H1 (cell line): ENCODE measurements at regions not wholly inside any gene's neighbourhood (a gene's known extent, or its start where the extent isn't known, plus 50 kb on each side); places are given as distances from the start of the nearest gene placed in this dataset.

Experiments used
- CTCF ChIA-PET: fragments of 300-600 bp; sonication (Branson Sonifier 250); formaldehyde crosslinking; loops from one replicate; lab custom pipeline; 2021; ENCODE audit not compliant: partially characterized antibody; lab: Charles Lee
- POLR2A ChIA-PET: fragments of 300-600 bp; sonication (Branson Sonifier 250); formaldehyde crosslinking; loops from one replicate; lab custom pipeline; 2021; ENCODE audit warnings: inconsistent platforms; ENCODE audit not compliant: partially characterized antibody; lab: Charles Lee
- DNase-seq, 2 experiments: peaks; one replicate each; pipeline versions ENCODE4 v3.0.0 to v3.0.0-alpha.2; 2010 to 2022; ENCODE audit warnings: low spot score in 2 of 2, low read depth in 1 of 2, mixed read lengths in 1 of 2
- FAIRE-seq: peaks from 2 replicates; lab custom pipeline; 2011; peaks lifted over from hg19 to GRCh38; lab: Jason Lieb, UNC
- H2AFZ ChIP-seq: 2 replicates; pipeline ENCODE4 v1.8.1; 2012; ENCODE audit warnings: low read length, inconsistent platforms
- H2AK5ac ChIP-seq: 2 replicates; pipeline ENCODE4 v1.6.1; 2013; ENCODE audit warnings: low read depth, low read length
- H2BK120ac ChIP-seq: replicated peaks from 2 replicates; pipeline ENCODE3; 2013; ENCODE audit warnings: low read depth, low read length, inconsistent platforms
- H2BK12ac ChIP-seq: 2 replicates; pipeline ENCODE4 v1.6.1; 2013; ENCODE audit warnings: low read depth, low read length
- H2BK15ac ChIP-seq: 2 replicates; pipeline ENCODE4 v1.6.1; 2013; ENCODE audit warnings: low read length
- H2BK20ac ChIP-seq: 2 replicates; pipeline ENCODE4 v1.6.1; 2013; ENCODE audit warnings: low read length
- H2BK5ac ChIP-seq: 2 replicates; pipeline ENCODE4 v1.6.1; 2013; ENCODE audit warnings: low read depth, low read length
- H3K14ac ChIP-seq: 2 replicates; pipeline ENCODE4 v1.6.1; 2013; ENCODE audit warnings: inconsistent platforms; ENCODE audit not compliant: insufficient read length
- H3K18ac ChIP-seq: 2 replicates; pipeline ENCODE4 v1.6.1; 2013; ENCODE audit warnings: low read length; ENCODE audit errors: extremely low read depth
- H3K23ac ChIP-seq: 2 replicates; pipeline ENCODE4 v1.6.1; 2013; ENCODE audit warnings: inconsistent platforms; ENCODE audit not compliant: insufficient read length
- H3K23me2 ChIP-seq: 2 replicates; pipeline ENCODE4 v1.6.1; 2013; ENCODE audit warnings: low read depth, low read length
- H3K27ac ChIP-seq: 2 replicates; pipeline ENCODE4 v1.6.1; 2011; ENCODE audit warnings: low read depth, low read length, inconsistent platforms
- H3K27me3 ChIP-seq, 4 experiments: replicated peaks in 1 of 4; 1 replicate in 1 of 4; 2 replicates in 3 of 4; pipeline versions ENCODE4 v1.6.1 to v1.8.1; 2011 to 2013; ENCODE audit warnings: low read length in 3 of 4, mild to moderate bottlenecking in 3 of 4, inconsistent platforms in 2 of 4, mixed read lengths in 2 of 4, moderate library complexity in 1 of 4; ENCODE audit not compliant: control insufficient read depth in 3 of 4, insufficient read depth in 3 of 4; ENCODE audit errors: extremely low read depth in 1 of 4
- H3K36me3 ChIP-seq, 4 experiments: 2 replicates each; pipeline versions ENCODE4 v1.6.1 to v1.8.1; 2011 to 2013; ENCODE audit warnings: mild to moderate bottlenecking in 4 of 4, low read length in 3 of 4, moderate library complexity in 2 of 4, control low read depth in 1 of 4, inconsistent platforms in 1 of 4; ENCODE audit not compliant: insufficient read depth in 4 of 4, control insufficient read depth in 2 of 4
- H3K4ac ChIP-seq: replicated peaks from 2 replicates; pipeline ENCODE3; 2013; ENCODE audit warnings: low read length, low read depth, mixed read lengths, inconsistent platforms; ENCODE audit not compliant: insufficient read length
- H3K4me1 ChIP-seq, 4 experiments: replicated peaks in 1 of 4; 1 replicate in 1 of 4; 2 replicates in 3 of 4; pipeline versions ENCODE4 v1.6.1 to v1.8.1; 2011 to 2013; ENCODE audit warnings: low read length in 3 of 4, inconsistent platforms in 2 of 4, mixed read lengths in 1 of 4; ENCODE audit not compliant: insufficient read depth in 4 of 4, control insufficient read depth in 3 of 4
- H3K4me2 ChIP-seq, 2 experiments: 2 replicates each; pipeline versions ENCODE4 v1.6.1 to v1.8.1; 2011 to 2013; ENCODE audit warnings: low read depth in 2 of 2, low read length in 2 of 2, control low read depth in 1 of 2, inconsistent platforms in 1 of 2, mild to moderate bottlenecking in 1 of 2; ENCODE audit not compliant: insufficient read depth in 1 of 2
- H3K4me3 ChIP-seq, 4 experiments: fragments of 200-600, 300-600 bp in 1 of 4; sonication (generic), shearing (Covaris generic), sonication (Bioruptor Twin) in 1 of 4; 2 replicates each; pipeline versions ENCODE4 v1.5.1 to v1.8.1; 2011 to 2016; ENCODE audit warnings: low read length in 4 of 4, low read depth in 3 of 4, control low read depth in 2 of 4, inconsistent platforms in 2 of 4, mild to moderate bottlenecking in 2 of 4, mixed read lengths in 1 of 4, moderate library complexity in 1 of 4; ENCODE audit not compliant: insufficient read depth in 2 of 4; ENCODE audit errors: extremely low read depth in 1 of 4
- H3K56ac ChIP-seq: replicated peaks from 2 replicates; pipeline ENCODE3; 2013; ENCODE audit warnings: low read depth, mild to moderate bottlenecking, mixed read lengths, low read length, inconsistent platforms; ENCODE audit not compliant: insufficient read length
- H3K79me1 ChIP-seq: 2 replicates; pipeline ENCODE4 v1.6.1; 2013; ENCODE audit warnings: low read depth, low read length, control low read depth
- H3K79me2 ChIP-seq, 2 experiments: 2 replicates each; pipeline versions ENCODE4 v1.6.1 to v1.8.1; 2012 to 2013; ENCODE audit warnings: low read length in 2 of 2, mild to moderate bottlenecking in 2 of 2, inconsistent platforms in 1 of 2; ENCODE audit not compliant: insufficient read depth in 2 of 2, control insufficient read depth in 1 of 2
- H3K9ac ChIP-seq, 4 experiments: replicated peaks in 1 of 4; 1 replicate in 1 of 4; 2 replicates in 3 of 4; pipeline versions ENCODE4 v1.6.1 to v1.8.1; 2011 to 2013; ENCODE audit warnings: low read depth in 3 of 4, low read length in 3 of 4, control low read depth in 2 of 4, mild to moderate bottlenecking in 2 of 4, moderate library complexity in 2 of 4, inconsistent platforms in 1 of 4; ENCODE audit errors: extremely low read depth in 1 of 4
- H3K9me3 ChIP-seq, 2 experiments: 2 replicates each; pipeline versions ENCODE4 v1.6.1 to v1.8.1; 2012 to 2013; ENCODE audit warnings: mild to moderate bottlenecking in 2 of 2, moderate library complexity in 2 of 2, control low read depth in 1 of 2, inconsistent platforms in 1 of 2, low read depth in 1 of 2, low read length in 1 of 2, mixed read lengths in 1 of 2; ENCODE audit not compliant: insufficient read depth in 2 of 2
- H4K20me1 ChIP-seq, 2 experiments: replicated peaks in 1 of 2; 2 replicates each; pipeline versions ENCODE3 to v1.8.1; 2011 to 2013; ENCODE audit warnings: inconsistent platforms in 2 of 2, low read length in 2 of 2, mild to moderate bottlenecking in 1 of 2; ENCODE audit not compliant: insufficient read depth in 2 of 2, control insufficient read depth in 1 of 2
- H4K5ac ChIP-seq: 2 replicates; pipeline ENCODE4 v1.6.1; 2013; ENCODE audit warnings: low read length, low read depth, mixed read lengths, inconsistent platforms; ENCODE audit not compliant: insufficient read length
- H4K8ac ChIP-seq: 2 replicates; pipeline ENCODE4 v1.8.0; 2013; ENCODE audit warnings: mild to moderate bottlenecking, moderate library complexity, low read length, inconsistent platforms; ENCODE audit not compliant: insufficient read depth; ENCODE audit errors: extremely low read depth
- H4K91ac ChIP-seq: replicated peaks from 2 replicates; pipeline ENCODE3; 2013; ENCODE audit warnings: low read length, mixed read lengths, inconsistent platforms; ENCODE audit not compliant: insufficient read length
- CTBP2 ChIP-seq: IDR thresholded peaks from 2 replicates; pipeline ENCODE4 v1.7.0; 2011; ENCODE audit warnings: borderline replicate concordance, mild to moderate bottlenecking, moderate library complexity, mixed read lengths, low read length; ENCODE audit not compliant: insufficient read depth, insufficient read length
- KDM4A ChIP-seq: IDR thresholded peaks from one replicate; pipeline ENCODE4 v1.7.1; 2012; ENCODE audit warnings: low read depth, mild to moderate bottlenecking, moderate library complexity, low read length, inconsistent platforms; ENCODE audit not compliant: severe bottlenecking
- WGBS, 2 experiments: shearing (Covaris generic) in 1 of 2; methylation state at CpG; one replicate each; pipeline versions ENCODE4 v1.1.6 to v1.1.7; 2013 to 2015; ENCODE audit warnings: low lambda C conversion rate in 2 of 2, mixed read lengths in 2 of 2, inconsistent platforms in 1 of 2, low coverage in 1 of 2, missing lambda C conversion rate in 1 of 2; ENCODE audit not compliant: insufficient replicate concordance in 2 of 2, insufficient coverage in 1 of 2, insufficient read length in 1 of 2; ENCODE audit errors: extremely low coverage in 1 of 2, missing lambda C conversion rate in 1 of 2; 5-methylcytosine and 5-hydroxymethylcytosine counted together

DNA sequence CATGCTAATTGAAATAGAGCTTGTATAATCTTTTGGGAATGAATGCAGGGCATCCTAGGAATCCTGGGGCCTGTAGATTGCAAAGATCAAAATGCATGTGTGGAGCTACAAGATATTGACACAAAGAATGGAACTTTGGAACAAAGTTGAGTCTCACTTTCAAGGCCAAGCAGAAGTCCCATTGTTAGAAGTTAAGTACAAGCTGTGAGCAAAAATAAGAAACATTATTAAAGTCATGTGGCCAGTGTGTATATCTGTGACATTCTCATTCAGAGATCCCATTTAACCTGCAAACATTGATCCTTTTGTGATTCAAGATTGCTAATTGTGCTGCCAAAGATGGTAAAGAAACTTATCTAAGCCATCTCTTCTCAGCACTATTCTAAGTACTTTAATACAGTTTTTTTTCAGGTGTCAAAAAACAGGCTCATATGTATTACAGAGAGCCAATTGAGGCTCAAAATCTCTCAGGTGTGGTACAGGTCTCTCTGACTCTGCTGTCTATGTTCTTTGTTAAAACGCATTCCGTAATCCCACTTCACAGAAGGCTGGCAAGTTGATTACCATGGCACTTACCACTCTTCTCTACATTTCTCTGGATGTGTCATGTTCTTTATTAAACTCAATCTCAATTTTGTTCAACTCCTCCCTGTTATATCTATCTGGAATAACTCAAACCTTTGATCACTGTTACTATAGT lies 704.4 kb upstream of the NEGR1 start:
- Histone ChIP-seq H3K9ac (no peak overlapping the region), H4K8ac (no peak overlapping the region), H4K5ac (peak overlapping the region; percentile 52), H3K4me1 (peaks cover 0 to 6% (median 2%) of the 10 kb centered on the region in 4 experiments; a peak in 3 of 7 replicates), H3K14ac (no peak overlapping the region), H2BK12ac (peak overlapping the region; percentile 30; the same call in 1 of the 2 replicates), H3K9me3 (no peaks in the 10 kb centered on the region), H2BK15ac (no peak overlapping the region), H3K4ac (no peak overlapping the region), H3K36me3 (no peaks in the 10 kb centered on the region), H2BK5ac (peak overlapping the region; percentile 95; the same call in 1 of the 2 replicates), H3K4me2 (peak overlapping the region in 1 of 2 experiments; percentile 48; a peak in 2 of 4 replicates), H3K18ac (0 out of 2 replicates have a peak overlapping the region, but pooled peaks have one; percentile 4), H3K4me3 (no peak overlapping the region), H4K91ac (peak overlapping the region; percentile 94), H3K23ac (no peak overlapping the region), H3K27me3 (no peaks in the 10 kb centered on the region), H4K20me1 (no peaks in the 10 kb centered on the region), H2BK20ac (peak overlapping the region; percentile 87; the same call in 1 of the 2 replicates), H3K56ac (no peak overlapping the region), H2AK5ac (no peak overlapping the region), H3K79me1 (no peaks in the 10 kb centered on the region), H2AFZ (no peak overlapping the region; the same call in 1 of the 2 replicates), H2BK120ac (peak overlapping the region; percentile 84), H3K79me2 (no peaks in the 10 kb centered on the region)
- 51% methylated on average over 2 of the region's 2 CpGs; no CpG with 5 or more reads in 1 of the 2 experiments for WGBS, 2 experiments
- DNase-seq, result no peak
- CTCF ChIA-PET, result interaction anchor here (0.8 kb wide), 1 partner anchor 158 kb away, joined by 3 read pairs; no protein-coding TSS in a partner anchor
- POLR2A ChIA-PET, result interaction anchor here (1.6 kb wide), 1 partner anchor 12 kb away, joined by 3 read pairs; no protein-coding TSS in a partner anchor
- TF ChIP-seq KDM4A (no peak), CTBP2 (no peak)
- TF ChIP-seq, all 59 proteins: peak for 0
- Histone ChIP-seq H3K27ac (no peak overlapping the region), H3K23me2 (no peaks in the 10 kb centered on the region)
- FAIRE-seq, result no peak
